H1 (cell line): ENCODE measurements at regions not wholly inside any gene's neighbourhood (a gene's known extent, or its start where the extent isn't known, plus 50 kb on each side); places are given as distances from the start of the nearest gene placed in this dataset.

Experiments used
- CTCF ChIA-PET: fragments of 300-600 bp; sonication (Branson Sonifier 250); formaldehyde crosslinking; loops from one replicate; lab custom pipeline; 2021; ENCODE audit not compliant: partially characterized antibody; lab: Charles Lee
- POLR2A ChIA-PET: fragments of 300-600 bp; sonication (Branson Sonifier 250); formaldehyde crosslinking; loops from one replicate; lab custom pipeline; 2021; ENCODE audit warnings: inconsistent platforms; ENCODE audit not compliant: partially characterized antibody; lab: Charles Lee
- DNase-seq, 2 experiments: peaks; one replicate each; pipeline versions ENCODE4 v3.0.0 to v3.0.0-alpha.2; 2010 to 2022; ENCODE audit warnings: low spot score in 2 of 2, low read depth in 1 of 2, mixed read lengths in 1 of 2
- FAIRE-seq: peaks from 2 replicates; lab custom pipeline; 2011; peaks lifted over from hg19 to GRCh38; lab: Jason Lieb, UNC
- H2AFZ ChIP-seq: 2 replicates; pipeline ENCODE4 v1.8.1; 2012; ENCODE audit warnings: low read length, inconsistent platforms
- H2AK5ac ChIP-seq: 2 replicates; pipeline ENCODE4 v1.6.1; 2013; ENCODE audit warnings: low read depth, low read length
- H2BK120ac ChIP-seq: replicated peaks from 2 replicates; pipeline ENCODE3; 2013; ENCODE audit warnings: low read depth, low read length, inconsistent platforms
- H2BK12ac ChIP-seq: 2 replicates; pipeline ENCODE4 v1.6.1; 2013; ENCODE audit warnings: low read depth, low read length
- H2BK15ac ChIP-seq: 2 replicates; pipeline ENCODE4 v1.6.1; 2013; ENCODE audit warnings: low read length
- H2BK20ac ChIP-seq: 2 replicates; pipeline ENCODE4 v1.6.1; 2013; ENCODE audit warnings: low read length
- H2BK5ac ChIP-seq: 2 replicates; pipeline ENCODE4 v1.6.1; 2013; ENCODE audit warnings: low read depth, low read length
- H3K14ac ChIP-seq: 2 replicates; pipeline ENCODE4 v1.6.1; 2013; ENCODE audit warnings: inconsistent platforms; ENCODE audit not compliant: insufficient read length
- H3K18ac ChIP-seq: 2 replicates; pipeline ENCODE4 v1.6.1; 2013; ENCODE audit warnings: low read length; ENCODE audit errors: extremely low read depth
- H3K23ac ChIP-seq: 2 replicates; pipeline ENCODE4 v1.6.1; 2013; ENCODE audit warnings: inconsistent platforms; ENCODE audit not compliant: insufficient read length
- H3K23me2 ChIP-seq: 2 replicates; pipeline ENCODE4 v1.6.1; 2013; ENCODE audit warnings: low read depth, low read length
- H3K27ac ChIP-seq: 2 replicates; pipeline ENCODE4 v1.6.1; 2011; ENCODE audit warnings: low read depth, low read length, inconsistent platforms
- H3K27me3 ChIP-seq, 4 experiments: replicated peaks in 1 of 4; 1 replicate in 1 of 4; 2 replicates in 3 of 4; pipeline versions ENCODE4 v1.6.1 to v1.8.1; 2011 to 2013; ENCODE audit warnings: low read length in 3 of 4, mild to moderate bottlenecking in 3 of 4, inconsistent platforms in 2 of 4, mixed read lengths in 2 of 4, moderate library complexity in 1 of 4; ENCODE audit not compliant: control insufficient read depth in 3 of 4, insufficient read depth in 3 of 4; ENCODE audit errors: extremely low read depth in 1 of 4
- H3K36me3 ChIP-seq, 4 experiments: 2 replicates each; pipeline versions ENCODE4 v1.6.1 to v1.8.1; 2011 to 2013; ENCODE audit warnings: mild to moderate bottlenecking in 4 of 4, low read length in 3 of 4, moderate library complexity in 2 of 4, control low read depth in 1 of 4, inconsistent platforms in 1 of 4; ENCODE audit not compliant: insufficient read depth in 4 of 4, control insufficient read depth in 2 of 4
- H3K4ac ChIP-seq: replicated peaks from 2 replicates; pipeline ENCODE3; 2013; ENCODE audit warnings: low read length, low read depth, mixed read lengths, inconsistent platforms; ENCODE audit not compliant: insufficient read length
- H3K4me1 ChIP-seq, 4 experiments: replicated peaks in 1 of 4; 1 replicate in 1 of 4; 2 replicates in 3 of 4; pipeline versions ENCODE4 v1.6.1 to v1.8.1; 2011 to 2013; ENCODE audit warnings: low read length in 3 of 4, inconsistent platforms in 2 of 4, mixed read lengths in 1 of 4; ENCODE audit not compliant: insufficient read depth in 4 of 4, control insufficient read depth in 3 of 4
- H3K4me2 ChIP-seq, 2 experiments: 2 replicates each; pipeline versions ENCODE4 v1.6.1 to v1.8.1; 2011 to 2013; ENCODE audit warnings: low read depth in 2 of 2, low read length in 2 of 2, control low read depth in 1 of 2, inconsistent platforms in 1 of 2, mild to moderate bottlenecking in 1 of 2; ENCODE audit not compliant: insufficient read depth in 1 of 2
- H3K4me3 ChIP-seq, 4 experiments: fragments of 200-600, 300-600 bp in 1 of 4; sonication (generic), shearing (Covaris generic), sonication (Bioruptor Twin) in 1 of 4; 2 replicates each; pipeline versions ENCODE4 v1.5.1 to v1.8.1; 2011 to 2016; ENCODE audit warnings: low read length in 4 of 4, low read depth in 3 of 4, control low read depth in 2 of 4, inconsistent platforms in 2 of 4, mild to moderate bottlenecking in 2 of 4, mixed read lengths in 1 of 4, moderate library complexity in 1 of 4; ENCODE audit not compliant: insufficient read depth in 2 of 4; ENCODE audit errors: extremely low read depth in 1 of 4
- H3K56ac ChIP-seq: replicated peaks from 2 replicates; pipeline ENCODE3; 2013; ENCODE audit warnings: low read depth, mild to moderate bottlenecking, mixed read lengths, low read length, inconsistent platforms; ENCODE audit not compliant: insufficient read length
- H3K79me1 ChIP-seq: 2 replicates; pipeline ENCODE4 v1.6.1; 2013; ENCODE audit warnings: low read depth, low read length, control low read depth
- H3K79me2 ChIP-seq, 2 experiments: 2 replicates each; pipeline versions ENCODE4 v1.6.1 to v1.8.1; 2012 to 2013; ENCODE audit warnings: low read length in 2 of 2, mild to moderate bottlenecking in 2 of 2, inconsistent platforms in 1 of 2; ENCODE audit not compliant: insufficient read depth in 2 of 2, control insufficient read depth in 1 of 2
- H3K9ac ChIP-seq, 4 experiments: replicated peaks in 1 of 4; 1 replicate in 1 of 4; 2 replicates in 3 of 4; pipeline versions ENCODE4 v1.6.1 to v1.8.1; 2011 to 2013; ENCODE audit warnings: low read depth in 3 of 4, low read length in 3 of 4, control low read depth in 2 of 4, mild to moderate bottlenecking in 2 of 4, moderate library complexity in 2 of 4, inconsistent platforms in 1 of 4; ENCODE audit errors: extremely low read depth in 1 of 4
- H3K9me3 ChIP-seq, 2 experiments: 2 replicates each; pipeline versions ENCODE4 v1.6.1 to v1.8.1; 2012 to 2013; ENCODE audit warnings: mild to moderate bottlenecking in 2 of 2, moderate library complexity in 2 of 2, control low read depth in 1 of 2, inconsistent platforms in 1 of 2, low read depth in 1 of 2, low read length in 1 of 2, mixed read lengths in 1 of 2; ENCODE audit not compliant: insufficient read depth in 2 of 2
- H4K20me1 ChIP-seq, 2 experiments: replicated peaks in 1 of 2; 2 replicates each; pipeline versions ENCODE3 to v1.8.1; 2011 to 2013; ENCODE audit warnings: inconsistent platforms in 2 of 2, low read length in 2 of 2, mild to moderate bottlenecking in 1 of 2; ENCODE audit not compliant: insufficient read depth in 2 of 2, control insufficient read depth in 1 of 2
- H4K5ac ChIP-seq: 2 replicates; pipeline ENCODE4 v1.6.1; 2013; ENCODE audit warnings: low read length, low read depth, mixed read lengths, inconsistent platforms; ENCODE audit not compliant: insufficient read length
- H4K8ac ChIP-seq: 2 replicates; pipeline ENCODE4 v1.8.0; 2013; ENCODE audit warnings: mild to moderate bottlenecking, moderate library complexity, low read length, inconsistent platforms; ENCODE audit not compliant: insufficient read depth; ENCODE audit errors: extremely low read depth
- H4K91ac ChIP-seq: replicated peaks from 2 replicates; pipeline ENCODE3; 2013; ENCODE audit warnings: low read length, mixed read lengths, inconsistent platforms; ENCODE audit not compliant: insufficient read length
- BRCA1 ChIP-seq: IDR thresholded peaks from 2 replicates; pipeline ENCODE4 v1.6.1; 2012; ENCODE audit warnings: low read depth, low read length, improper control_type of control experiment
- CBX8 ChIP-seq: fragments of 300-800, 300-1000 bp; sonication (generic); IDR thresholded peaks from 2 replicates; pipeline ENCODE4 v1.7.1; 2016; ENCODE audit warnings: low read depth, low read length, borderline replicate concordance
- CREB1 ChIP-seq: IDR thresholded peaks from 2 replicates; pipeline ENCODE4 v1.6.1; 2012; ENCODE audit warnings: inconsistent platforms
- GTF2F1 ChIP-seq: IDR thresholded peaks from 2 replicates; pipeline ENCODE4 v1.6.1; 2012; ENCODE audit warnings: low read depth, low read length, improper control_type of control experiment, borderline replicate concordance
- HDAC2 ChIP-seq, 2 experiments: fragments of 300-600 bp in 1 of 2; sonication (generic) in 1 of 2; IDR thresholded peaks; 2 replicates each; pipeline ENCODE4 v1.6.1; 2011 to 2012; ENCODE audit warnings: low read depth in 2 of 2, low read length in 2 of 2, mild to moderate bottlenecking in 2 of 2, moderate library complexity in 2 of 2, borderline replicate concordance in 1 of 2, inconsistent platforms in 1 of 2
- JUN ChIP-seq: IDR thresholded peaks from 2 replicates; pipeline ENCODE4 v1.6.1; 2011; ENCODE audit warnings: low read depth, mild to moderate bottlenecking, improper control_type of control experiment, low read length
- KDM5A ChIP-seq: fragments of 200-600 bp; IDR thresholded peaks from 2 replicates; pipeline ENCODE4 v1.7.1; 2012; ENCODE audit warnings: mild to moderate bottlenecking, low read length, inconsistent platforms, mixed read lengths
- PHF8 ChIP-seq: fragments of 200-600 bp; sonication (generic); conservative IDR thresholded peaks from 2 replicates; pipeline ENCODE4 v1.7.1; 2012; ENCODE audit warnings: low read depth, mild to moderate bottlenecking, inconsistent platforms, low read length, moderate library complexity
- POLR2AphosphoS5 ChIP-seq: IDR thresholded peaks from 2 replicates; pipeline ENCODE4 v1.6.1; 2011; ENCODE audit warnings: low read depth, low read length
- RBBP5 ChIP-seq: IDR thresholded peaks from 2 replicates; pipeline ENCODE4 v1.7.1; 2012; ENCODE audit warnings: low read depth, mild to moderate bottlenecking, inconsistent platforms, low read length, moderate library complexity, borderline replicate concordance
- RNF2 ChIP-seq: fragments of 200-900, 300-1000 bp; sonication (generic); IDR thresholded peaks from 2 replicates; pipeline ENCODE4 v1.7.1; 2016; ENCODE audit warnings: borderline replicate concordance, low read depth, mild to moderate bottlenecking, antibody characterized with exemption, low read length; ENCODE audit not compliant: poor library complexity, severe bottlenecking; ENCODE audit errors: missing control alignments
- SIN3A ChIP-seq, 2 experiments: IDR thresholded peaks in 1 of 2; conservative IDR thresholded peaks in 1 of 2; 2 replicates each; pipeline ENCODE4 v1.6.1; 2011 to 2012; ENCODE audit warnings: low read length in 2 of 2, improper control_type of control experiment in 1 of 2, low read depth in 1 of 2, mild to moderate bottlenecking in 1 of 2
- SIX5 ChIP-seq: IDR thresholded peaks from 2 replicates; pipeline ENCODE4 v1.6.1; 2011; ENCODE audit warnings: mild to moderate bottlenecking, low read depth, low read length
- SP2 ChIP-seq: IDR thresholded peaks from 2 replicates; pipeline ENCODE4 v1.6.1; 2012; ENCODE audit warnings: mild to moderate bottlenecking, low read length, inconsistent platforms
- TF ChIP-seq, protein P1 (sequence below): IDR thresholded peaks from 2 replicates; pipeline ENCODE4 v1.6.1; 2012; ENCODE audit warnings: inconsistent platforms

DNA sequence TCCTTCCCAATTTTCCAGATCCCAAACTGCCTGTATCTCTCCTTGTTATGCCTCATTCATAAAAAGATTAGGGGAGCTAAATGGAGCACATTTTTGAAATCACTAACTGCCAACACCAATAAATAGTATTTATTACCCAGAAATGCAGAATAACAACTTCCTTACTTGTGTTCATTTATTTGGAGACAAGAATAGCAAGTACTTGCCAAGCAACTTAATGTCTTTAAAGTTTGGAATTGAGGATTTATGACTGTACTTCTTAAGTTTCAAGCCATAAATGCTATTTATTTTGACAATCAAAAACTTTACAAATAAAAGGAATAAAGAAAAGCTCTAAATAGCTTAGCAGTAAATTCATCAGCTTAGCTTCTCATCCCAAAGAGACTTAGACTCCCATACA is 626.1 kb upstream of the NOVA1 start:
- Histone ChIP-seq H3K18ac (no peak overlapping the region), H3K56ac (no peak overlapping the region), H2BK120ac (no peak overlapping the region), H2AK5ac (no peak overlapping the region), H3K27ac (no peak overlapping the region), H4K20me1 (no peaks in the 10 kb centered on the region), H3K36me3 (no peaks in the 10 kb centered on the region), H3K9ac (no peak overlapping the region), H3K27me3 (no peaks in the 10 kb centered on the region), H3K4ac (no peak overlapping the region), H3K9me3 (no peaks in the 10 kb centered on the region), H3K14ac (no peak overlapping the region), H2BK12ac (no peak overlapping the region), H3K23me2 (no peaks in the 10 kb centered on the region), H3K79me1 (no peaks in the 10 kb centered on the region), H2BK20ac (no peak overlapping the region), H2BK15ac (no peak overlapping the region), H3K23ac (no peak overlapping the region), H3K4me3 (no peak overlapping the region), H3K4me1 (no peaks in the 10 kb centered on the region), H4K5ac (no peak overlapping the region), H3K79me2 (no peaks in the 10 kb centered on the region), H2AFZ (no peak overlapping the region), H3K4me2 (no peak overlapping the region), H4K8ac (no peak overlapping the region), H4K91ac (no peak overlapping the region), H2BK5ac (no peak overlapping the region)
- CTCF ChIA-PET: interaction anchor here (0.6 kb wide), 1 partner anchor 67 kb away, joined by 4 read pairs; no protein-coding TSS in a partner anchor
- FAIRE-seq: no peak
- no peak for DNase-seq
- POLR2A ChIA-PET: no interaction called here
- no peak for TF ChIP-seq CBX8
- no peak for TF ChIP-seq GTF2F1
- TF ChIP-seq RBBP5: no peak
- no peak for TF ChIP-seq SIN3A (conservative IDR thresholded peaks at IDR 0.05 in 1 of 2, IDR thresholded peaks at IDR 0.05 in 1 of 2; ENCODE audit: low read depth in 1 of 2, low read length in 2 of 2)
- TF ChIP-seq SIX5: no peak
- TF ChIP-seq CREB1: no peak
- no peak for TF ChIP-seq HDAC2 (IDR thresholded peaks at IDR 0.05; ENCODE audit: borderline replicate concordance in 1 of 2, low read depth in 2 of 2, low read length in 2 of 2)
- TF ChIP-seq SP2: no peak
- TF ChIP-seq RNF2: no peak
- TF ChIP-seq JUN: no peak
- TF ChIP-seq, protein P1, sequence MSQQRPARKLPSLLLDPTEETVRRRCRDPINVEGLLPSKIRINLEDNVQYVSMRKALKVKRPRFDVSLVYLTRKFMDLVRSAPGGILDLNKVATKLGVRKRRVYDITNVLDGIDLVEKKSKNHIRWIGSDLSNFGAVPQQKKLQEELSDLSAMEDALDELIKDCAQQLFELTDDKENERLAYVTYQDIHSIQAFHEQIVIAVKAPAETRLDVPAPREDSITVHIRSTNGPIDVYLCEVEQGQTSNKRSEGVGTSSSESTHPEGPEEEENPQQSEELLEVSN: no peak
- no peak for TF ChIP-seq PHF8
- TF ChIP-seq POLR2AphosphoS5: no peak
- TF ChIP-seq BRCA1: no peak
- no peak for TF ChIP-seq KDM5A
